ENCODE measurements at regions not wholly inside any gene's neighbourhood (a gene's known extent, or its start where the extent isn't known, plus 50 kb on each side); places are given as distances from the start of the nearest gene placed in this dataset.
"Not testable (repeated sequence)": the region's sequence is repeated elsewhere in the genome, so short reads cannot be mapped to it uniquely, and the experiment has no call there.

DNA sequence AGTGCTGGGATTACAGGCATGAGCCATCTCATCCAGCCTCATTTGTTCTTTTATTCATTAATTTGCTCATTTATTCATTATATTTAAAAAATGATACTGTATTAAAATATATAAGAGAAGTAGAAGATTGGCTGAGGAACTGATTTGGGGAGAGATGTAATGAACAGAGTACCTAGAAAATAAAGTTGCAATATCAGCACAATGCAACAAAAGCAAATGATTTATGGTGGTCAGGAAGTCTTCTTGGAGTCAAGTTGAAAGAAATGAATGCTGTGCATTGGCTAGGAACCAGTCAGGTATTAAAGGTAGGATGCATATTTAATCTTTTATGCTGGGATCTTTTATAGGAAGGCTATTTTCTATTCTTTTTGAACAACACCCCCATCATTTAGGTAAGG lies 152.2 kb downstream of the C3orf38 start:
- DNase-seq: no peak
- Histone ChIP-seq H3K4me3 (ENCODE audit: low read length) (no peak overlapping the region), H3K27me3 (ENCODE audit: insufficient read depth, low read length, poor library complexity, severe bottlenecking) (no peaks in the 10 kb centered on the region), H3K27ac (ENCODE audit: low read depth, low read length) (no peak overlapping the region), H3K36me3 (ENCODE audit: insufficient read depth, low read length) (no peaks in the 10 kb centered on the region), H3K4me1 (ENCODE audit: insufficient read depth, low read length) (no peaks in the 10 kb centered on the region), H3K9me3 (ENCODE audit: low read length) (no peaks in the 10 kb centered on the region)
- no peak overlapping the region for H3K4me3 Mint-ChIP-seq
- ChIA-PET POLR2A (no interaction called here), CTCF (no interaction called here)
- H3K4me1 Mint-ChIP-seq: no peaks in the 10 kb centered on the region
- no peaks in the 10 kb centered on the region for H3K27me3 Mint-ChIP-seq
- no peaks in the 10 kb centered on the region for H3K36me3 Mint-ChIP-seq
- no peak overlapping the region for H3K27ac Mint-ChIP-seq
- peaks cover 0 to 7% (median 0%) of the 10 kb centered on the region in 5 donors for H3K9me3 Mint-ChIP-seq

DNA sequence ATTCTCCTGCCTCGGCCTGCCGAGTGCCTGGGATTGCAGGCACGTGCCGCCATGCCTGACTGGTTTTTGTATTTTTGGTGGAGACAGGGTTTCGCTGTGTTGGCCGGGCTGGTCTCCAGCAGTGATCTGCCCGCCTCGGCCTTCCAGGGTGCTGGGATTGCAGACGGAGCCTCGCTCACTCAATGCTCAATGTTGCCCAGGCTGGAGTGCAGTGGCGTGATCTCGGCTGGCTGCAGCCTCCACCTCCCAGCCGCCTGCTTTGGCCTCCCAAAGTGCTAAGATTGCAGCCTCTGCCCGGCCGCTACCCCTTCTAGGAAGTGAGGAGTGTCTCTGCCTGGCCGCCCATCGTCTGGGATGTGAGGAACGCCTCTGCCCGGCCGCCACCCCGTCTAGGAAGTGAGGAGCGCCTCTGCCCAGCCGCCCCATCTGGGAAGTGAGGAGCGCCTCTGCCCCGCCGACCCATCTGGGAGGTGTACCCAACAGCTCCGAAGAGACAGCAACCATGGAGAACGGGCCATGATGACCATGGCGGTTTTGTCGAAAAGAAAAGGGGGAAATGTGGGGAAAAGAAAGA lies 153.7 kb downstream of the C3orf38 start:
- DNase-seq; H3K27me3 ChIP-seq (ENCODE audit: insufficient read depth, low read length, poor library complexity, severe bottlenecking); H3K4me1 ChIP-seq (ENCODE audit: insufficient read depth, low read length); H3K27me3 Mint-ChIP-seq; CTCF ChIA-PET; H3K4me1 Mint-ChIP-seq; H3K27ac ChIP-seq (ENCODE audit: low read depth, low read length); H3K27ac Mint-ChIP-seq; H3K36me3 Mint-ChIP-seq; H3K4me3 ChIP-seq (ENCODE audit: low read length); H3K36me3 ChIP-seq (ENCODE audit: insufficient read depth, low read length); H3K9me3 ChIP-seq (ENCODE audit: low read length); H3K9me3 Mint-ChIP-seq; POLR2A ChIA-PET: not testable (repeated sequence)
- H3K4me3 Mint-ChIP-seq: peak overlapping the region in 1 of 7 donors; percentile 6

DNA sequence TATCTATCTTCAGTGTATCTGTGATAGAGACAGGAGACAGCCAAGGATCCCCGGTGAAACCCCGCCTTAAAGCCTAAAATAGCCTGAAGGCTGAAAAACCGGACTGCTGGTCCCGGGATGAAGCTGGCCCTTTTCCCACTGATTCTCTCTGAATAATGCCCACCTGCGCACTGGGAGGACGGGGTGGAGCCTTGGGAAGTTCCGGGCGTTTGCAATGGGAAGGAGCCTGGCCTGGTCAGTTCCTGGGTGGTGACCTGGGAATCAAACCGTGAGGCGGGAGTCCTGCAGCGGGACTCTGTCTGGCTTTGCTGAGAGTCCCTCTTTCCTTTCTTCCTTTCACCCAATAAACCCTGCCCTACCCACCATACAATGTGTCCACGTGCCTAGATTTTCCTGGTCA lies 157.9 kb downstream of the C3orf38 start:
- H3K4me1 Mint-ChIP-seq: no peaks in the 10 kb centered on the region
- H3K9me3 ChIP-seq (ENCODE audit: low read length): no peaks in the 10 kb centered on the region
- H3K27me3 Mint-ChIP-seq: no peaks in the 10 kb centered on the region
- no peaks in the 10 kb centered on the region for H3K4me1 ChIP-seq (ENCODE audit: insufficient read depth, low read length)
- H3K36me3 Mint-ChIP-seq: no peaks in the 10 kb centered on the region
- H3K4me3 Mint-ChIP-seq: no peak overlapping the region
- H3K4me3 ChIP-seq (ENCODE audit: low read length): no peak overlapping the region
- H3K27ac Mint-ChIP-seq: no peak overlapping the region
- H3K27ac ChIP-seq (ENCODE audit: low read depth, low read length): no peak overlapping the region
- POLR2A ChIA-PET: no interaction called here
- H3K36me3 ChIP-seq (ENCODE audit: insufficient read depth, low read length): no peaks in the 10 kb centered on the region
- no peaks in the 10 kb centered on the region for H3K27me3 ChIP-seq (ENCODE audit: insufficient read depth, low read length, poor library complexity, severe bottlenecking)
- CTCF ChIA-PET: no interaction called here
- no peak for DNase-seq
- H3K9me3 Mint-ChIP-seq: peaks cover 0 to 7% (median 0%) of the 10 kb centered on the region in 5 donors

DNA sequence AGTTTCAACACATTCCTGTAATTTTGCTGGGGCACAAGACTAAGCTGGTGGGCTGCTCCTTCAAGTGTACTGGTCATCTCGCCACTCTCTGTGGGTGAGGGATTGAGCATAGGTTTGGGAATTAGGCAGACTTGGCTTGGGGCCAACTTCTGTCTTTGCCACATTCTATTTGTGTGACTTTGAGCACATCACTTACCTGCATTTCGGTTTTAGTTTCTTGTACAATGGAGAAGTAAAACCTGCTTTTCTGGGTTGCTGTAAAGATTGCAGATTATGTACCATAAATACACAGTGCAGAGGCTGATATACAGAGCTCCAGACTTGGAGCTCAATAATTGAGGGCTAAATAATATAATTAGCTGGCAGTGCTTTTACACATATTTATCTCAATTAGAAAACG lies 162.1 kb downstream of the C3orf38 start:
- Mint-ChIP-seq H3K27ac (no peak overlapping the region), H3K4me1 (no peaks in the 10 kb centered on the region), H3K4me3 (no peak overlapping the region), H3K27me3 (no peaks in the 10 kb centered on the region), H3K36me3 (no peaks in the 10 kb centered on the region), H3K9me3 (peaks cover 0 to 9% (median 0%) of the 10 kb centered on the region in 5 donors)
- Histone ChIP-seq H3K9me3 (ENCODE audit: low read length) (no peaks in the 10 kb centered on the region), H3K27ac (ENCODE audit: low read depth, low read length) (no peak overlapping the region), H3K4me3 (ENCODE audit: low read length) (no peak overlapping the region), H3K27me3 (ENCODE audit: insufficient read depth, low read length, poor library complexity, severe bottlenecking) (no peaks in the 10 kb centered on the region), H3K36me3 (ENCODE audit: insufficient read depth, low read length) (no peaks in the 10 kb centered on the region), H3K4me1 (ENCODE audit: insufficient read depth, low read length) (no peaks in the 10 kb centered on the region)
- ChIA-PET POLR2A (no interaction called here), CTCF (no interaction called here)
- DNase-seq: no peak

DNA sequence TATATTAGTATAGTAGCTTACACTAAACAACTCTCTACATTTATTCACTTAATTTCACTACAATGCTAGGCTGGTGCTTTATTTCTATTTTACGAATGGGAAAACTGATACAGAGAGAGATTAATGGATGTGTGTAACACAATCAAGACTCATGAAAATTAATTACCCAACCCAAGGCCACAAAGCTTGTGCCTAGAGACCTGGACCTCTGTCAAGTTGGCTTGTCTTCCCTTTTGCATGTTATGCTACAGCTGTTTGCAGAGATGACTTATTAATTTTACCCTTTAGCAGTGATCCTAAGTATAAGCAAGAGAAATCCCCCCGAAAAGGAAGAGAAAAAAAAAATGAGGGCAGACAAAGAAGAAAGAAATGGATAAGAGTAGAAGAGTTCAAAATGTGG lies 162.5 kb downstream of the C3orf38 start:
- ChIA-PET POLR2A (no interaction called here), CTCF (no interaction called here)
- Mint-ChIP-seq H3K9me3 (peaks cover 0 to 9% (median 0%) of the 10 kb centered on the region in 5 donors), H3K4me3 (no peak overlapping the region), H3K27me3 (peaks cover 0 to under 1% of the 10 kb centered on the region in 2 donors), H3K36me3 (no peaks in the 10 kb centered on the region), H3K27ac (no peak overlapping the region), H3K4me1 (no peaks in the 10 kb centered on the region)
- no peak for DNase-seq
- H3K4me1 ChIP-seq (ENCODE audit: insufficient read depth, low read length): no peaks in the 10 kb centered on the region
- H3K27ac ChIP-seq (ENCODE audit: low read depth, low read length): no peak overlapping the region
- H3K9me3 ChIP-seq (ENCODE audit: low read length): no peaks in the 10 kb centered on the region
- H3K27me3 ChIP-seq (ENCODE audit: insufficient read depth, low read length, poor library complexity, severe bottlenecking): no peaks in the 10 kb centered on the region
- no peak overlapping the region for H3K4me3 ChIP-seq (ENCODE audit: low read length)
- no peaks in the 10 kb centered on the region for H3K36me3 ChIP-seq (ENCODE audit: insufficient read depth, low read length)

GRCh38 chr3:88318067-88318466 lies 168.3 kb downstream of the C3orf38 start:
- no peak overlapping the region for H3K27ac Mint-ChIP-seq
- peaks cover 0 to 4% of the 10 kb centered on the region in 2 donors for H3K27me3 Mint-ChIP-seq

GRCh38 chr3:88321363-88322050 lies 171.7 kb downstream of the C3orf38 start:
- no peaks in the 10 kb centered on the region for H3K4me1 ChIP-seq (ENCODE audit: insufficient read depth, low read length)
- no peak overlapping the region for H3K27ac Mint-ChIP-seq
- no peaks in the 10 kb centered on the region for H3K4me1 Mint-ChIP-seq
- no peaks in the 10 kb centered on the region for H3K36me3 ChIP-seq (ENCODE audit: insufficient read depth, low read length)
- no peak for DNase-seq
- POLR2A ChIA-PET: no interaction called here
- peaks cover 0 to 4% of the 10 kb centered on the region in 2 donors for H3K27me3 Mint-ChIP-seq
- H3K36me3 Mint-ChIP-seq: no peaks in the 10 kb centered on the region
- H3K27me3 ChIP-seq (ENCODE audit: insufficient read depth, low read length, poor library complexity, severe bottlenecking): no peaks in the 10 kb centered on the region
- H3K9me3 ChIP-seq (ENCODE audit: low read length): no peaks in the 10 kb centered on the region
- H3K4me3 ChIP-seq (ENCODE audit: low read length): no peak overlapping the region
- CTCF ChIA-PET: no interaction called here
- H3K9me3 Mint-ChIP-seq: peaks cover 0 to 12% (median 3%) of the 10 kb centered on the region in 5 donors
- no peak overlapping the region for H3K4me3 Mint-ChIP-seq
- H3K27ac ChIP-seq (ENCODE audit: low read depth, low read length): no peak overlapping the region

More at GRCh38 chr3:88318067-88318466, 168.3 kb downstream of the C3orf38 start:
- Histone ChIP-seq H3K4me3 (ENCODE audit: low read length) (no peak overlapping the region), H3K27ac (ENCODE audit: low read depth, low read length) (no peak overlapping the region), H3K9me3 (ENCODE audit: low read length) (no peaks in the 10 kb centered on the region), H3K4me1 (ENCODE audit: insufficient read depth, low read length) (no peaks in the 10 kb centered on the region), H3K36me3 (ENCODE audit: insufficient read depth, low read length) (no peaks in the 10 kb centered on the region), H3K27me3 (ENCODE audit: insufficient read depth, low read length, poor library complexity, severe bottlenecking) (no peaks in the 10 kb centered on the region)
- DNase-seq: no peak
- no peak overlapping the region for H3K4me3 Mint-ChIP-seq
- CTCF ChIA-PET: no interaction called here
- POLR2A ChIA-PET: no interaction called here
- H3K4me1 Mint-ChIP-seq: no peaks in the 10 kb centered on the region
- H3K9me3 Mint-ChIP-seq: peaks cover 0 to 7% (median 6%) of the 10 kb centered on the region in 5 donors
- H3K36me3 Mint-ChIP-seq: no peaks in the 10 kb centered on the region

GRCh38 chr3:88324788-88325187 lies 175.0 kb downstream of the C3orf38 start:
- Mint-ChIP-seq H3K9me3 (peaks cover 0 to 7% (median 2%) of the 10 kb centered on the region in 5 donors), H3K36me3 (no peaks in the 10 kb centered on the region), H3K4me1 (no peaks in the 10 kb centered on the region), H3K27ac (no peak overlapping the region), H3K4me3 (no peak overlapping the region), H3K27me3 (no peaks in the 10 kb centered on the region)
- Histone ChIP-seq H3K36me3 (ENCODE audit: insufficient read depth, low read length) (no peaks in the 10 kb centered on the region), H3K9me3 (ENCODE audit: low read length) (no peaks in the 10 kb centered on the region), H3K4me3 (ENCODE audit: low read length) (no peak overlapping the region), H3K4me1 (ENCODE audit: insufficient read depth, low read length) (no peaks in the 10 kb centered on the region), H3K27me3 (ENCODE audit: insufficient read depth, low read length, poor library complexity, severe bottlenecking) (no peaks in the 10 kb centered on the region), H3K27ac (ENCODE audit: low read depth, low read length) (no peak overlapping the region)
- DNase-seq: no peak
- CTCF ChIA-PET: no interaction called here
- POLR2A ChIA-PET: no interaction called here
